ENCODE measurements at regions not wholly inside any gene's neighbourhood (a gene's known extent, or its start where the extent isn't known, plus 50 kb on each side); places are given as distances from the start of the nearest gene placed in this dataset.

DNA sequence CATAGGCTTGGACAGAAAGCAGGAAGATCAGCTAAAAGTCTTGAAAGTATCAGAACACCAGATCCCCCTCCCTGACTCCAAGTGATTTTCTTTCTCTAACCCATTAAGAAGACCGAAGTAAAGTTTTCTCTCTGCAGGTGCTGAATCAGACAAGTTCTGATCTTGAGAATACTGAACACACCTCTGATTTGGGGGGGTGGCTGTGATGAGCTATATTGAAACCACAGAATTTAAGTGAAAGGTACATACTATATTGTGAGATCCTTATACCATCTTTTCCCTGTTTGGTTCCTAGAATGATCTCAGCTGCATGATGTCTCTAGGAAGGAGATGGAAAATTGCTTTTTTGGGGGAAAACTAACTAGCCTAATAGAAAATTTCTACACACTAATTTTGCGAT lies 196.0 kb downstream of the DIPK2A start:
- H3K36me3 Mint-ChIP-seq (ENCODE audit: unreplicated experiment) = no peaks in the 10 kb centered on the region
- peaks cover 1% of the 10 kb centered on the region for H3K4me1 Mint-ChIP-seq (ENCODE audit: low read depth, unreplicated experiment)
- no peak overlapping the region for H3K4me3 Mint-ChIP-seq (ENCODE audit: unreplicated experiment)

DNA sequence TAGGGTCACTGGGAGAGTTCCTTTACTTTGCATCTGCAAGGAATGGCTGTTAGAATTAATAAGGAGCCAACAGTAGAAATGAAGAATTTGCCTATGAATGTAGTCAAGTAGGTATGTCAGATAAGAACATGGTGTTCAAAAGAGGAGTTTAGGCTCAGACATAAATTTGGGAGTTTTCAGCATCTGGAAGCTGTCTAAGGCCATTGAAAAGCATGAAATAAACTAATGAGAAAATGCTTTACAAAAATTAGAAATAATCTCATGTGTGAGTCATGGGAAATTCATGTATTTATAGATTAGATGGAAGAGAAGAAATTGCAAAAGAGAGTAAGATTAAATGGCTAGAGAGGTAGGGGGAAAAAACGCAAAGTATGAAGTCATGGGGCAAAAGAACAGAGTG lies 201.9 kb downstream of the DIPK2A start:
- Mint-ChIP-seq H3K27me3 (ENCODE audit: unreplicated experiment) (peaks cover 2% of the 10 kb centered on the region), H3K27ac (ENCODE audit: unreplicated experiment) (no peak overlapping the region), H3K4me3 (ENCODE audit: unreplicated experiment) (no peak overlapping the region), H3K36me3 (ENCODE audit: unreplicated experiment) (no peaks in the 10 kb centered on the region), H3K4me1 (ENCODE audit: low read depth, unreplicated experiment) (no peaks in the 10 kb centered on the region), H3K9me3 (ENCODE audit: unreplicated experiment) (no peaks in the 10 kb centered on the region)
- no peak for DNase-seq
- TF ChIP-seq, protein P1, sequence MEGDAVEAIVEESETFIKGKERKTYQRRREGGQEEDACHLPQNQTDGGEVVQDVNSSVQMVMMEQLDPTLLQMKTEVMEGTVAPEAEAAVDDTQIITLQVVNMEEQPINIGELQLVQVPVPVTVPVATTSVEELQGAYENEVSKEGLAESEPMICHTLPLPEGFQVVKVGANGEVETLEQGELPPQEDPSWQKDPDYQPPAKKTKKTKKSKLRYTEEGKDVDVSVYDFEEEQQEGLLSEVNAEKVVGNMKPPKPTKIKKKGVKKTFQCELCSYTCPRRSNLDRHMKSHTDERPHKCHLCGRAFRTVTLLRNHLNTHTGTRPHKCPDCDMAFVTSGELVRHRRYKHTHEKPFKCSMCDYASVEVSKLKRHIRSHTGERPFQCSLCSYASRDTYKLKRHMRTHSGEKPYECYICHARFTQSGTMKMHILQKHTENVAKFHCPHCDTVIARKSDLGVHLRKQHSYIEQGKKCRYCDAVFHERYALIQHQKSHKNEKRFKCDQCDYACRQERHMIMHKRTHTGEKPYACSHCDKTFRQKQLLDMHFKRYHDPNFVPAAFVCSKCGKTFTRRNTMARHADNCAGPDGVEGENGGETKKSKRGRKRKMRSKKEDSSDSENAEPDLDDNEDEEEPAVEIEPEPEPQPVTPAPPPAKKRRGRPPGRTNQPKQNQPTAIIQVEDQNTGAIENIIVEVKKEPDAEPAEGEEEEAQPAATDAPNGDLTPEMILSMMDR (IDR thresholded peaks at IDR 0.05; ENCODE audit: partially characterized antibody, unreplicated experiment) = no peak

More for the DNA sequence above, 196.0 kb downstream of the DIPK2A start:
- DNase-seq = no peak
- Mint-ChIP-seq H3K27ac (ENCODE audit: unreplicated experiment) (no peak overlapping the region), H3K9me3 (ENCODE audit: unreplicated experiment) (no peaks in the 10 kb centered on the region), H3K27me3 (ENCODE audit: unreplicated experiment) (no peaks in the 10 kb centered on the region)
- TF ChIP-seq, protein P1 (IDR thresholded peaks at IDR 0.05; ENCODE audit: partially characterized antibody, unreplicated experiment) = no peak

DNA sequence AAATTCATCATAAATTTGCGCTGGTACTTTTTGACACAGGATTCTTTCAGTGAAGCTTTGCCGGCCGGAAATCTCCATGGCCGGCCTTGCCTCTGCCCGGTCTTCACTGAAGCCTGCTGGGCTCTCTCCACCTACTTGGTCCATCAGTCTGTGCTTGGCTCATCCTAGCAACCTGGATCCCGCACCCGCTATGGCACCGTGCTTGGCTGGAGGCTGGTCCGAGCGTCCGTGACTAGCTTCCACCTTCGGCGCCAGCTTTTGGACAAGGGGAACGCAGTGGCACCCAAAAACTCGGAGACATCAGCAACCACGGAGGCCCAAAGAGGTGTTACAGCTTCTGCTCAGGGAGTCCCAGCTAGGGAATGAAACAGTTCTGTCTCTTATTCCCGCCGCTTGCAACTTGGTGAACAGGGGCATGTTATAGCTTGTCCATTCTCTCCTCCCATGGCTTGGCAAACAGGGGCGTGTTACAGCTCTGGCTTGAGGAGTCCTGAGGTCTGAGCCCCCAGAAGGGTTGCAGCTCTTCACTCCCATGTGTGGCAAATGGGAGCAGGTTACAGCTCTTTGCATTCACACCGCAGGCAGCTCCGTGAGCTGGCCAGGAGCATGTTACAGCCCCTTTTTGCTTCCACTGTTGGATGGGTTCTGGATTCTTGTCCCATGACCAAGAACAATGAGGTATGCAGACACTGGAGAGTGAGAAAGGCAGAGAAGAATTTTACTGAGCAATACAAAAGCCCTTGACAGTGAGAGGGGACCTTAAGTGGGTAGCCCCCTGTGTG lies 204.2 kb downstream of the DIPK2A start:
- Mint-ChIP-seq H3K9me3 (ENCODE audit: unreplicated experiment) (no peaks in the 10 kb centered on the region), H3K27me3 (ENCODE audit: unreplicated experiment) (peaks cover 2% of the 10 kb centered on the region), H3K4me1 (ENCODE audit: low read depth, unreplicated experiment) (no peaks in the 10 kb centered on the region), H3K27ac (ENCODE audit: unreplicated experiment) (no peak overlapping the region), H3K4me3 (ENCODE audit: unreplicated experiment) (no peak overlapping the region), H3K36me3 (ENCODE audit: unreplicated experiment) (no peaks in the 10 kb centered on the region)
- DNase-seq = no peak
- TF ChIP-seq, protein P1 (IDR thresholded peaks at IDR 0.05; ENCODE audit: partially characterized antibody, unreplicated experiment) = no peak

DNA sequence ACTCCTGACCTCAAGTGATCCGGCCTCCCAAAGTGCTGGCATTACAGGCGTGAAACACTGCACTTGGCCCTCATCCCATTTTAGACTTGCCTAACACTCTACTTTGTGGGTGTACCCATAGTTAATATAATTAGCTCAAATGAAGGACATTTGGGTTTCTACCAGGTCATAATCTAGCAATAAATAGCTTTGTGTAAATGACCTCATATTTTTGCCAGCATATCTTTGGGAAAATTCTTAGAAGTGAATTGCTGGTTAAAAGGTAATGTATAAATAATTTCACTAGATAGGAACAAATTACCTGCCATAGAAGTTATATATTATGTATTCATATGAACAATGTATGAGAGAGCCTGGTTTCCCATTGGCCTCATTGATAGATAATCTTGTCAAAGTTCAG lies 206.0 kb downstream of the DIPK2A start:
- TF ChIP-seq, protein P1 (IDR thresholded peaks at IDR 0.05; ENCODE audit: partially characterized antibody, unreplicated experiment) = no peak
- no peaks in the 10 kb centered on the region for H3K36me3 Mint-ChIP-seq (ENCODE audit: unreplicated experiment)
- peaks cover 2% of the 10 kb centered on the region for H3K27me3 Mint-ChIP-seq (ENCODE audit: unreplicated experiment)
- no peak overlapping the region for H3K27ac Mint-ChIP-seq (ENCODE audit: unreplicated experiment)
- H3K4me3 Mint-ChIP-seq (ENCODE audit: unreplicated experiment) = no peak overlapping the region
- DNase-seq = no peak
- no peaks in the 10 kb centered on the region for H3K9me3 Mint-ChIP-seq (ENCODE audit: unreplicated experiment)
- H3K4me1 Mint-ChIP-seq (ENCODE audit: low read depth, unreplicated experiment) = no peaks in the 10 kb centered on the region

DNA sequence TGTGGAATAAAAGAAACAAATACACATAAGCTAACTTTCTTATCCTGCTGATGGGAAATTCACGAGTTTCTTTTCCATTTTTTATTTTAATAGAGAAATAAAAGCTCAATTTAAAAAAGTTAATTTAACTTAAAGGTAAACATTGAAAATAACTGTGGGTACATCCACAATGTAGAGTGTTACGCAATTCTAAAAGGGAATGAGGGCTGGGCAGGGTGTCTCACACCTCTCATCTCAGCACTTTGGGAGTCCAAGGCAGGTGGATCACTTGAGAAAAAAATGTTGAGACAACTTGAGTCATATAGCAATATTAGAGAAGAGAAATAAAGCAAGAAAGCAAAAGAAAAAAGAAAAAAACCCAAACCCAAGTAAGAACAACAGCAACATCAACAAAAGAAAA lies 207.0 kb downstream of the DIPK2A start:
- TF ChIP-seq, protein P1 (IDR thresholded peaks at IDR 0.05; ENCODE audit: partially characterized antibody, unreplicated experiment) = no peak
- peaks cover 2% of the 10 kb centered on the region for H3K27me3 Mint-ChIP-seq (ENCODE audit: unreplicated experiment)
- H3K9me3 Mint-ChIP-seq (ENCODE audit: unreplicated experiment) = no peaks in the 10 kb centered on the region
- no peak for DNase-seq
- H3K27ac Mint-ChIP-seq (ENCODE audit: unreplicated experiment) = no peak overlapping the region
- H3K4me3 Mint-ChIP-seq (ENCODE audit: unreplicated experiment) = no peak overlapping the region
- no peaks in the 10 kb centered on the region for H3K4me1 Mint-ChIP-seq (ENCODE audit: low read depth, unreplicated experiment)
- no peaks in the 10 kb centered on the region for H3K36me3 Mint-ChIP-seq (ENCODE audit: unreplicated experiment)

All from glutamatergic neuron (in vitro differentiated cells).